ENCODE measurements at regions not wholly inside any gene's neighbourhood (a gene's known extent, or its start where the extent isn't known, plus 50 kb on each side); places are given as distances from the start of the nearest gene placed in this dataset.

- TF ChIP-seq EZH2 (IDR thresholded peaks at IDR 0.05; ENCODE audit: insufficient read depth, low read length) (no peak), CTCF (IDR thresholded peaks at IDR 0.05; ENCODE audit: insufficient read depth, low read depth, low read length) (no peak)
- no peaks in the 10 kb centered on the region for H3K4me1 ChIP-seq (ENCODE audit: insufficient read depth, low read length)
- DNase-seq (ENCODE audit: low read depth) (no peak), FAIRE-seq (no peak)
- no peaks in the 10 kb centered on the region for H3K27me3 ChIP-seq (ENCODE audit: insufficient read depth, low read length)
- H4K20me1 ChIP-seq (ENCODE audit: insufficient read depth, low read length) = no peaks in the 10 kb centered on the region
- H3K4me2 ChIP-seq (ENCODE audit: low read length) = no peak overlapping the region
- no peak overlapping the region for H3K4me3 Mint-ChIP-seq (ENCODE audit: unreplicated experiment)
- no peaks in the 10 kb centered on the region for H3K9me3 Mint-ChIP-seq (ENCODE audit: unreplicated experiment)
- no peaks in the 10 kb centered on the region for H3K36me3 Mint-ChIP-seq (ENCODE audit: low read depth, unreplicated experiment)
- no peak overlapping the region for H3K9ac ChIP-seq (ENCODE audit: low read length)
- H3K27me3 Mint-ChIP-seq (ENCODE audit: low read depth, unreplicated experiment) = no peaks in the 10 kb centered on the region
- no peaks in the 10 kb centered on the region for H3K79me2 ChIP-seq (ENCODE audit: insufficient read depth, low read length)
- no peaks in the 10 kb centered on the region for H3K9me3 ChIP-seq (ENCODE audit: insufficient read depth, low read depth, low read length)
- no peak overlapping the region for H3K4me3 ChIP-seq (ENCODE audit: insufficient read depth, low read depth, low read length)
- no peak overlapping the region for H2AFZ ChIP-seq (ENCODE audit: low read depth, low read length)
- H3K36me3 ChIP-seq (ENCODE audit: insufficient read depth, low read length) = no peaks in the 10 kb centered on the region
- H3K27ac ChIP-seq (ENCODE audit: low read depth, low read length) = no peak overlapping the region
- no peak overlapping the region for H3K27ac Mint-ChIP-seq (ENCODE audit: unreplicated experiment)
- no peaks in the 10 kb centered on the region for H3K4me1 Mint-ChIP-seq (ENCODE audit: low read depth, unreplicated experiment)
Observed at GRCh38 chr2:194915485-194915884, 741.5 kb upstream of the SLC39A10 start.

- Histone ChIP-seq H3K4me2 (ENCODE audit: low read length) (no peak overlapping the region), H3K4me3 (ENCODE audit: insufficient read depth, low read depth, low read length) (no peak overlapping the region), H3K27me3 (ENCODE audit: insufficient read depth, low read length) (no peaks in the 10 kb centered on the region), H3K36me3 (ENCODE audit: insufficient read depth, low read length) (no peaks in the 10 kb centered on the region), H3K9ac (ENCODE audit: low read length) (no peak overlapping the region), H3K27ac (ENCODE audit: low read depth, low read length) (no peak overlapping the region), H3K9me3 (ENCODE audit: insufficient read depth, low read depth, low read length) (no peaks in the 10 kb centered on the region), H3K79me2 (ENCODE audit: insufficient read depth, low read length) (no peaks in the 10 kb centered on the region), H4K20me1 (ENCODE audit: insufficient read depth, low read length) (no peaks in the 10 kb centered on the region), H2AFZ (ENCODE audit: low read depth, low read length) (no peak overlapping the region), H3K4me1 (ENCODE audit: insufficient read depth, low read length) (no peaks in the 10 kb centered on the region)
- DNase-seq (ENCODE audit: low read depth) = no peak
- Mint-ChIP-seq H3K4me1 (ENCODE audit: low read depth, unreplicated experiment) (no peaks in the 10 kb centered on the region), H3K4me3 (ENCODE audit: unreplicated experiment) (no peak overlapping the region), H3K36me3 (ENCODE audit: low read depth, unreplicated experiment) (no peaks in the 10 kb centered on the region), H3K9me3 (ENCODE audit: unreplicated experiment) (no peaks in the 10 kb centered on the region), H3K27ac (ENCODE audit: unreplicated experiment) (no peak overlapping the region), H3K27me3 (ENCODE audit: low read depth, unreplicated experiment) (no peaks in the 10 kb centered on the region)
- no peak for FAIRE-seq
- no peak for TF ChIP-seq CTCF (IDR thresholded peaks at IDR 0.05; ENCODE audit: insufficient read depth, low read depth, low read length)
- no peak for TF ChIP-seq EZH2 (IDR thresholded peaks at IDR 0.05; ENCODE audit: insufficient read depth, low read length)
Observed at GRCh38 chr2:194907569-194907968, 749.5 kb upstream of the SLC39A10 start.

GRCh38 chr2:194896871-194897270 lies 760.2 kb upstream of the SLC39A10 start:
- Mint-ChIP-seq H3K27ac (ENCODE audit: unreplicated experiment) (no peak overlapping the region), H3K4me3 (ENCODE audit: unreplicated experiment) (no peak overlapping the region), H3K27me3 (ENCODE audit: low read depth, unreplicated experiment) (no peaks in the 10 kb centered on the region), H3K9me3 (ENCODE audit: unreplicated experiment) (no peaks in the 10 kb centered on the region), H3K4me1 (ENCODE audit: low read depth, unreplicated experiment) (no peaks in the 10 kb centered on the region), H3K36me3 (ENCODE audit: low read depth, unreplicated experiment) (no peaks in the 10 kb centered on the region)
- Histone ChIP-seq H3K9me3 (ENCODE audit: insufficient read depth, low read depth, low read length) (no peaks in the 10 kb centered on the region), H3K36me3 (ENCODE audit: insufficient read depth, low read length) (no peaks in the 10 kb centered on the region), H3K4me2 (ENCODE audit: low read length) (no peak overlapping the region), H3K27me3 (ENCODE audit: insufficient read depth, low read length) (no peaks in the 10 kb centered on the region), H2AFZ (ENCODE audit: low read depth, low read length) (no peak overlapping the region), H3K9ac (ENCODE audit: low read length) (no peak overlapping the region), H3K4me1 (ENCODE audit: insufficient read depth, low read length) (no peaks in the 10 kb centered on the region), H3K4me3 (ENCODE audit: insufficient read depth, low read depth, low read length) (no peak overlapping the region), H3K27ac (ENCODE audit: low read depth, low read length) (no peak overlapping the region), H4K20me1 (ENCODE audit: insufficient read depth, low read length) (no peaks in the 10 kb centered on the region), H3K79me2 (ENCODE audit: insufficient read depth, low read length) (no peaks in the 10 kb centered on the region)
- TF ChIP-seq CTCF (IDR thresholded peaks at IDR 0.05; ENCODE audit: insufficient read depth, low read depth, low read length) = no peak
- TF ChIP-seq EZH2 (IDR thresholded peaks at IDR 0.05; ENCODE audit: insufficient read depth, low read length) = no peak
- FAIRE-seq (no peak), DNase-seq (ENCODE audit: low read depth) (no peak)
